HepG2 (cell line): ENCODE measurements at regions not wholly inside any gene's neighbourhood (a gene's known extent, or its start where the extent isn't known, plus 50 kb on each side); places are given as distances from the start of the nearest gene placed in this dataset.

Source experiments
- ATAC-seq: fragments of 200-7000 bp; cut with Tn5 transposase; 3 replicates; pipeline ENCODE4 v1.9.1; 2020; ENCODE audit warnings: mild to moderate bottlenecking, moderate library complexity
- BruUV-seq: library from RNA; stranded (reverse); fragments of 400-500 nt; replicated peaks from 2 replicates; lab custom pipeline; 2021; lab: Mats Ljungman, UMichigan
- CTCF ChIA-PET: fragments of 300-600 bp; formaldehyde crosslinking; extraction: SDS; loops from one replicate; lab custom pipeline; 2021; ENCODE audit warnings: low total read pairs, inconsistent platforms, low intra/inter-chr PET ratio; lab: Yijun Ruan, JAX
- POLR2A ChIA-PET: fragments of 350-600 bp; sonication (Branson Sonifier 250); formaldehyde crosslinking; loops from one replicate; lab custom pipeline; 2020; ENCODE audit warnings: antibody characterized with exemption, inconsistent platforms; lab: Yijun Ruan, JAX
- DNase-seq: peaks from one replicate; pipeline ENCODE4 v3.0.0-alpha.2; 2015; ENCODE audit warnings: low spot score
- FAIRE-seq: peaks from 3 replicates; lab custom pipeline; 2011; peaks lifted over from hg19 to GRCh38; lab: Jason Lieb, UNC
- H2AFZ ChIP-seq: one replicate; pipeline ENCODE4 v1.6.1; 2011; ENCODE audit warnings: low read length, inconsistent platforms
- H3K27ac ChIP-seq: fragments of 300-600 bp; 3 replicates; pipeline ENCODE4 v1.8.0; 2011; ENCODE audit warnings: mixed run types, mild to moderate bottlenecking, mixed read lengths, low read length, inconsistent platforms; ENCODE audit not compliant: insufficient read depth; ENCODE audit errors: extremely low read length
- H3K27me3 ChIP-seq, 2 experiments: fragments of 200-600 bp in 1 of 2; 2 replicates in 1 of 2; 3 replicates in 1 of 2; pipeline versions ENCODE4 v1.6.0 to v1.8.0; 2011; ENCODE audit warnings: low read length in 2 of 2, mild to moderate bottlenecking in 2 of 2, moderate library complexity in 2 of 2, inconsistent platforms in 1 of 2; ENCODE audit not compliant: insufficient read depth in 2 of 2, control insufficient read depth in 1 of 2
- H3K36me3 ChIP-seq, 2 experiments: fragments of 200-600 bp in 1 of 2; replicated peaks in 1 of 2; 2 replicates in 1 of 2; 3 replicates in 1 of 2; pipeline versions ENCODE4 v1.5.1 to v1.8.0; 2011; ENCODE audit warnings: low read length in 2 of 2, inconsistent platforms in 1 of 2; ENCODE audit not compliant: insufficient read depth in 2 of 2, control insufficient read depth in 1 of 2
- H3K4me1 ChIP-seq: 2 replicates; pipeline ENCODE4 v1.5.1; 2012; ENCODE audit warnings: low read length, inconsistent platforms; ENCODE audit not compliant: insufficient read depth
- H3K4me2 ChIP-seq: 2 replicates; pipeline ENCODE4 v1.6.0; 2011; ENCODE audit warnings: low read depth, low read length, inconsistent platforms
- H3K4me3 ChIP-seq, 3 experiments: fragments of 200-600 bp in 1 of 3; sonication (generic), shearing (Covaris generic) in 1 of 3; replicated peaks in 1 of 3; 2 replicates each; pipeline ENCODE4 v1.5.1; 2011 to 2016; ENCODE audit warnings: low read length in 3 of 3, inconsistent platforms in 2 of 3, low read depth in 2 of 3, mild to moderate bottlenecking in 2 of 3, control low read depth in 1 of 3, mixed read lengths in 1 of 3; ENCODE audit not compliant: insufficient read depth in 1 of 3
- H3K79me2 ChIP-seq: one replicate; pipeline ENCODE4 v1.6.1; 2011; ENCODE audit warnings: low read length, inconsistent platforms; ENCODE audit not compliant: insufficient read depth
- H3K9ac ChIP-seq: 2 replicates; pipeline ENCODE4 v1.6.0; 2011; ENCODE audit warnings: mild to moderate bottlenecking, low read depth, low read length, inconsistent platforms; ENCODE audit not compliant: insufficient read depth
- H3K9me3 ChIP-seq: 2 replicates; pipeline ENCODE4 v1.5.1; 2012; ENCODE audit warnings: mild to moderate bottlenecking, low read length
- H4K20me1 ChIP-seq: 2 replicates; pipeline ENCODE4 v1.6.0; 2011; ENCODE audit warnings: inconsistent platforms, mild to moderate bottlenecking, low read length, moderate library complexity; ENCODE audit not compliant: insufficient read depth
- ELF3 ChIP-seq: IDR thresholded peaks from 2 replicates; pipeline ENCODE4 v1.6.1; 2016; ENCODE audit warnings: missing genetic modification reagents, missing compliant biosample characterization
- HNRNPH1 ChIP-seq: fragments of 200-400 bp; formaldehyde crosslinking; optimal IDR thresholded peaks from 2 replicates; pipeline ENCODE3; 2017; ENCODE audit warnings: mild to moderate bottlenecking, low read depth, low read length
- HOXA5 ChIP-seq: sonication (generic); formaldehyde crosslinking; IDR thresholded peaks from 2 replicates; pipeline ENCODE4 v1.4.0; 2020; ENCODE audit warnings: missing genetic modification reagents
- JUNB ChIP-seq: sonication (generic); formaldehyde crosslinking; IDR thresholded peaks from 2 replicates; pipeline ENCODE4 v1.8.0; 2022; ENCODE audit warnings: missing genetic modification reagents, mild to moderate bottlenecking, borderline replicate concordance
- JUND ChIP-seq: sonication (generic); formaldehyde crosslinking; IDR thresholded peaks from 2 replicates; pipeline ENCODE4 v1.8.0; 2022; ENCODE audit warnings: mild to moderate bottlenecking, missing genetic modification reagents
- KAT2B ChIP-seq: fragments of 150-350 bp; IDR thresholded peaks from 2 replicates; pipeline ENCODE4 v1.6.1; 2014; ENCODE audit warnings: low read depth, low read length, borderline replicate concordance
- KLF12 ChIP-seq: sonication (generic); formaldehyde crosslinking; IDR thresholded peaks from 2 replicates; pipeline ENCODE4 v1.4.0; 2020; ENCODE audit warnings: missing genetic modification reagents, borderline replicate concordance
- NFE2L2 ChIP-seq: fragments of 150-350 bp; IDR thresholded peaks from 2 replicates; pipeline ENCODE4 v1.6.1; 2014; ENCODE audit warnings: low read length
- ZBTB7A ChIP-seq: sonication (generic); formaldehyde crosslinking; IDR thresholded peaks from 2 replicates; pipeline ENCODE4 v1.8.0; 2022; ENCODE audit warnings: mild to moderate bottlenecking, missing genetic modification reagents
- ZFP1 ChIP-seq: IDR thresholded peaks from 2 replicates; pipeline ENCODE4 v1.6.1; 2016
- ZNF20 ChIP-seq: sonication (generic); formaldehyde crosslinking; IDR thresholded peaks from 2 replicates; pipeline ENCODE4 v1.4.0; 2020; ENCODE audit warnings: mild to moderate bottlenecking, moderate library complexity, missing genetic modification reagents
- ZNF460 ChIP-seq: sonication (generic); formaldehyde crosslinking; IDR thresholded peaks from 2 replicates; pipeline ENCODE4 v1.5.1; 2020; ENCODE audit warnings: missing genetic modification reagents, mild to moderate bottlenecking, borderline replicate concordance
- ZNF879 ChIP-seq: sonication (generic); formaldehyde crosslinking; IDR thresholded peaks from 2 replicates; pipeline ENCODE4 v1.8.1; 2023; ENCODE audit warnings: missing genetic modification reagents
- WGBS: methylation state at CpG from one replicate; pipeline ENCODE4 v1.1.6; 2017; ENCODE audit warnings: low lambda C conversion rate; 5-methylcytosine and 5-hydroxymethylcytosine counted together
- in situ Hi-C: cut with HindIII; loops from 2 replicates; pipeline ENCODE4 v1.10.0; 2017; ENCODE audit warnings: low pct_unique_long_range_greater_than_20kb; ENCODE audit not compliant: extremely low pct_ligation_motif_present
- intact Hi-C: fragments of 100-400 bp; cut with micrococcal nuclease; formaldehyde crosslinking; loops from one replicate; pipeline ENCODE4 v1.10.0; 2022; ENCODE audit not compliant: unreplicated experiment
- TF ChIP-seq, protein P1 (sequence below): conservative IDR thresholded peaks from 2 replicates; pipeline ENCODE4 v1.6.1; 2018; ENCODE audit warnings: missing genetic modification reagents
- TF ChIP-seq, protein P2 (sequence below): sonication (generic); formaldehyde crosslinking; IDR thresholded peaks from one replicate; pipeline ENCODE4 v1.5.1; 2020; ENCODE audit warnings: mild to moderate bottlenecking, missing genetic modification reagents; ENCODE audit errors: not compliant biosample characterization
- TF ChIP-seq, protein P3 (sequence below): sonication (generic); formaldehyde crosslinking; IDR thresholded peaks from 2 replicates; pipeline ENCODE4 v1.4.0; 2020; ENCODE audit warnings: missing genetic modification reagents

DNA sequence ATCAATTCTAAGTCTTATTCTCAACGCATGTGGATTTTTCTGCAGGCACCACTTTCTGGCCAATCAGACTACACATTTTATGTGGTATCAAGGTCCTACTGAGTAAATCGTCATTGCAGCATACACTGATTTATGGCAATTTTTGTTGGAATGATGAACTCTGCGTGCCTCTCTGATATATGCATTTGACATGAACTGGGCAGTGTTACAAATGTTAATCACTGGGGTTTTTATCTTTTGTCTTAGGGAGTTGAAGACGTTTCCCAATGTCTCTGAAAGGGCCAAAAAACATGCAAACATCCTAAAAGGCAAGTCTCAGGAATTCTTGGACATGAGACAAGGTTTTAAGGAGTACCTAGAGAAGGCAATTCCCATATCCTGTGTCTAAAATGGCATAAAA, 809.5 kb upstream of the CELF2 start:
- 3% methylated on average over 4 of the region's 4 CpGs for WGBS
- ATAC-seq, result no peak
- no peak overlapping the region for H2AFZ ChIP-seq
- no peak for TF ChIP-seq ZNF879 (CRISPR knock-in tag)
- TF ChIP-seq HOXA5 (CRISPR knock-in tag), result no peak
- TF ChIP-seq KAT2B, result no peak
- no peak for TF ChIP-seq ZBTB7A (CRISPR knock-in tag)
- no peak for TF ChIP-seq HNRNPH1
- TF ChIP-seq ZFP1 (CRISPR knock-in tag), result no peak
- no peak for TF ChIP-seq NFE2L2
- TF ChIP-seq, protein P1, sequence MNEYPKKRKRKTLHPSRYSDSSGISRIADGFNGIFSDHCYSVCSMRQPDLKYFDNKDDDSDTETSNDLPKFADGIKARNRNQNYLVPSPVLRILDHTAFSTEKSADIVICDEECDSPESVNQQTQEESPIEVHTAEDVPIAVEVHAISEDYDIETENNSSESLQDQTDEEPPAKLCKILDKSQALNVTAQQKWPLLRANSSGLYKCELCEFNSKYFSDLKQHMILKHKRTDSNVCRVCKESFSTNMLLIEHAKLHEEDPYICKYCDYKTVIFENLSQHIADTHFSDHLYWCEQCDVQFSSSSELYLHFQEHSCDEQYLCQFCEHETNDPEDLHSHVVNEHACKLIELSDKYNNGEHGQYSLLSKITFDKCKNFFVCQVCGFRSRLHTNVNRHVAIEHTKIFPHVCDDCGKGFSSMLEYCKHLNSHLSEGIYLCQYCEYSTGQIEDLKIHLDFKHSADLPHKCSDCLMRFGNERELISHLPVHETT (CRISPR knock-in tag), result no peak
- TF ChIP-seq, protein P2, sequence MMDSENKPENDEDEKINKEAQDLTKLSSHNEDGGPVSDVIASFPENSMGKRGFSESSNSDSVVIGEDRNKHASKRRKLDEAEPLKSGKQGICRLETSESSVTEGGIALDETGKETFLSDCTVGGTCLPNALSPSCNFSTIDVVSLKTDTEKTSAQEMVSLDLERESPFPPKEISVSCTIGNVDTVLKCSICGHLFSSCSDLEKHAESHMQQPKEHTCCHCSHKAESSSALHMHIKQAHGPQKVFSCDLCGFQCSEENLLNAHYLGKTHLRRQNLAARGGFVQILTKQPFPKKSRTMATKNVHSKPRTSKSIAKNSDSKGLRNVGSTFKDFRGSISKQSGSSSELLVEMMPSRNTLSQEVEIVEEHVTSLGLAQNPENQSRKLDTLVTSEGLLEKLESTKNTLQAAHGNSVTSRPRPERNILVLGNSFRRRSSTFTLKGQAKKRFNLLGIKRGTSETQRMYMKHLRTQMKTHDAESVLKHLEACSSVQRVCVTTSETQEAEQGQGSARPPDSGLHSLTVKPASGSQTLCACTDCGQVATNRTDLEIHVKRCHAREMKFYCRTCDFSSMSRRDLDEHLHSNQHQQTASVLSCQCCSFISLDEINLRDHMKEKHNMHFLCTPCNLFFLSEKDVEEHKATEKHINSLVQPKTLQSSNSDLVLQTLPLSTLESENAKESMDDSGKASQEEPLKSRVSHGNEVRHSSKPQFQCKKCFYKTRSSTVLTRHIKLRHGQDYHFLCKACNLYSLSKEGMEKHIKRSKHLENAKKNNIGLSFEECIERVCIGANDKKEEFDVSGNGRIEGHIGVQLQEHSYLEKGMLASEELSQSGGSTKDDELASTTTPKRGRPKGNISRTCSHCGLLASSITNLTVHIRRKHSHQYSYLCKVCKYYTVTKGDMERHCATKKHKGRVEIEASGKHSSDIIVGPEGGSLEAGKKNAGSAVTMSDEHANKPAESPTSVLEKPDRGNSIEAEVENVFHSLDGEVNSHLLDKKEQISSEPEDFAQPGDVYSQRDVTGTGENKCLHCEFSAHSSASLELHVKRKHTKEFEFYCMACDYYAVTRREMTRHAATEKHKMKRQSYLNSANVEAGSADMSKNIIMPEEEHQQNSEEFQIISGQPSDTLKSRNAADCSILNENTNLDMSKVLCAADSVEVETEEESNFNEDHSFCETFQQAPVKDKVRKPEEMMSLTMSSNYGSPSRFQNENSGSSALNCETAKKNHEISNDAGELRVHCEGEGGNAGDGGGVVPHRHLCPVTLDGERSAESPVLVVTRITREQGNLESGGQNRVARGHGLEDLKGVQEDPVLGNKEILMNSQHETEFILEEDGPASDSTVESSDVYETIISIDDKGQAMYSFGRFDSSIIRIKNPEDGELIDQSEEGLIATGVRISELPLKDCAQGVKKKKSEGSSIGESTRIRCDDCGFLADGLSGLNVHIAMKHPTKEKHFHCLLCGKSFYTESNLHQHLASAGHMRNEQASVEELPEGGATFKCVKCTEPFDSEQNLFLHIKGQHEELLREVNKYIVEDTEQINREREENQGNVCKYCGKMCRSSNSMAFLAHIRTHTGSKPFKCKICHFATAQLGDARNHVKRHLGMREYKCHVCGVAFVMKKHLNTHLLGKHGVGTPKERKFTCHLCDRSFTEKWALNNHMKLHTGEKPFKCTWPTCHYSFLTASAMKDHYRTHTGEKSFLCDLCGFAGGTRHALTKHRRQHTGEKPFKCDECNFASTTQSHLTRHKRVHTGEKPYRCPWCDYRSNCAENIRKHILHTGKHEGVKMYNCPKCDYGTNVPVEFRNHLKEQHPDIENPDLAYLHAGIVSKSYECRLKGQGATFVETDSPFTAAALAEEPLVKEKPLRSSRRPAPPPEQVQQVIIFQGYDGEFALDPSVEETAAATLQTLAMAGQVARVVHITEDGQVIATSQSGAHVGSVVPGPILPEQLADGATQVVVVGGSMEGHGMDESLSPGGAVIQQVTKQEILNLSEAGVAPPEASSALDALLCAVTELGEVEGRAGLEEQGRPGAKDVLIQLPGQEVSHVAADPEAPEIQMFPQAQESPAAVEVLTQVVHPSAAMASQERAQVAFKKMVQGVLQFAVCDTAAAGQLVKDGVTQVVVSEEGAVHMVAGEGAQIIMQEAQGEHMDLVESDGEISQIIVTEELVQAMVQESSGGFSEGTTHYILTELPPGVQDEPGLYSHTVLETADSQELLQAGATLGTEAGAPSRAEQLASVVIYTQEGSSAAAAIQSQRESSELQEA (CRISPR knock-in tag), result no peak
- no peak for TF ChIP-seq ELF3 (CRISPR knock-in tag)
- no peak for TF ChIP-seq KLF12 (CRISPR knock-in tag)
- TF ChIP-seq, protein P3, sequence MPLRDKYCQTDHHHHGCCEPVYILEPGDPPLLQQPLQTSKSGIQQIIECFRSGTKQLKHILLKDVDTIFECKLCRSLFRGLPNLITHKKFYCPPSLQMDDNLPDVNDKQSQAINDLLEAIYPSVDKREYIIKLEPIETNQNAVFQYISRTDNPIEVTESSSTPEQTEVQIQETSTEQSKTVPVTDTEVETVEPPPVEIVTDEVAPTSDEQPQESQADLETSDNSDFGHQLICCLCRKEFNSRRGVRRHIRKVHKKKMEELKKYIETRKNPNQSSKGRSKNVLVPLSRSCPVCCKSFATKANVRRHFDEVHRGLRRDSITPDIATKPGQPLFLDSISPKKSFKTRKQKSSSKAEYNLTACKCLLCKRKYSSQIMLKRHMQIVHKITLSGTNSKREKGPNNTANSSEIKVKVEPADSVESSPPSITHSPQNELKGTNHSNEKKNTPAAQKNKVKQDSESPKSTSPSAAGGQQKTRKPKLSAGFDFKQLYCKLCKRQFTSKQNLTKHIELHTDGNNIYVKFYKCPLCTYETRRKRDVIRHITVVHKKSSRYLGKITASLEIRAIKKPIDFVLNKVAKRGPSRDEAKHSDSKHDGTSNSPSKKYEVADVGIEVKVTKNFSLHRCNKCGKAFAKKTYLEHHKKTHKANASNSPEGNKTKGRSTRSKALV (CRISPR knock-in tag), result no peak
- no peak for TF ChIP-seq JUND (CRISPR knock-in tag)
- no peak for TF ChIP-seq ZNF460 (CRISPR knock-in tag)
- no peak for TF ChIP-seq JUNB (CRISPR knock-in tag)
- no peak for TF ChIP-seq ZNF20 (CRISPR knock-in tag)

More for the DNA sequence above, 809.5 kb upstream of the CELF2 start:
- Histone ChIP-seq H3K27ac (no peak overlapping the region), H3K4me2 (no peak overlapping the region), H4K20me1 (no peaks in the 10 kb centered on the region), H3K4me1 (no peaks in the 10 kb centered on the region), H3K36me3 (no peaks in the 10 kb centered on the region), H3K27me3 (no peaks in the 10 kb centered on the region), H3K9me3 (peaks cover 93% of the 10 kb centered on the region), H3K9ac (no peak overlapping the region), H3K4me3 (no peak overlapping the region), H3K79me2 (no peaks in the 10 kb centered on the region)
- no TSS peak for BruUV-seq
- ChIA-PET CTCF (no interaction called here), POLR2A (no interaction called here)
- FAIRE-seq, result no peak
- no peak for DNase-seq
- in situ Hi-C loops (no loop called here), intact Hi-C loops (no loop called here)
